Testis (tissue), 2 donors: ENCODE measurements at regions not wholly inside any gene's neighbourhood (a gene's known extent, or its start where the extent isn't known, plus 50 kb on each side); places are given as distances from the start of the nearest gene placed in this dataset.

Experiments used
- DNase-seq: peaks from one replicate; pipeline ENCODE4 v3.0.0-alpha.2; 2019
- H3K27ac ChIP-seq, 2 donors: fragments of 200-600 bp; sonication (generic); one replicate each; pipeline ENCODE4 v1.5.1; 2019
- H3K27me3 ChIP-seq: fragments of 200-600 bp; sonication (generic); one replicate; pipeline ENCODE4 v1.5.1; 2019
- H3K36me3 ChIP-seq: fragments of 200-600 bp; sonication (generic); one replicate; pipeline ENCODE4 v1.5.1; 2017; ENCODE audit warnings: low read depth; ENCODE audit errors: missing control alignments
- H3K4me1 ChIP-seq: fragments of 200-600 bp; sonication (generic); one replicate; pipeline ENCODE4 v1.5.1; 2019
- H3K4me3 ChIP-seq, 2 donors: fragments of 200-600 bp; sonication (generic); one replicate each; pipeline ENCODE4 v1.5.1; 2017 to 2019
- H3K9me3 ChIP-seq: fragments of 200-600 bp; sonication (generic); one replicate; pipeline ENCODE4 v1.5.1; 2017
- CTCF ChIP-seq, 3 experiments: fragments of 450-650 bp in 2 of 3; fragments of 200-600 bp in 1 of 3; sonication (generic) in 1 of 3; IDR thresholded peaks; one replicate each; pipeline ENCODE4 v1.5.1; 2016 to 2019; ENCODE audit warnings: antibody characterized with exemption in 3 of 3, mild to moderate bottlenecking in 2 of 3, moderate library complexity in 1 of 3
- POLR2A ChIP-seq: fragments of 450-650 bp; IDR thresholded peaks from one replicate; pipeline ENCODE4 v1.6.1; 2017; ENCODE audit warnings: antibody characterized with exemption, mild to moderate bottlenecking, moderate library complexity
- WGBS, 2 donors: methylation state at CpG; one replicate each; pipeline ENCODE4 v1.1.5; 2018; 5-methylcytosine and 5-hydroxymethylcytosine counted together
- intact Hi-C: fragments of 100-400 bp; cut with DNase I; formaldehyde crosslinking; loops from one replicate; pipeline ENCODE4 v1.15.1; 2023; ENCODE audit warnings: low total_unique reads

GRCh38 chr22:49561338-49561737 lies 266.3 kb downstream of the BRD1 start:
- H3K36me3 ChIP-seq, result no peaks in the 10 kb centered on the region
- H3K27ac ChIP-seq, result no peak overlapping the region
- TF ChIP-seq POLR2A (no peak), CTCF (IDR thresholded peaks at IDR 0.05) (no peak)
- DNase-seq, result no peak
- intact Hi-C loops, result no loop called here
- no peaks in the 10 kb centered on the region for H3K27me3 ChIP-seq
- H3K4me1 ChIP-seq, result no peaks in the 10 kb centered on the region
- H3K9me3 ChIP-seq, result no peaks in the 10 kb centered on the region
- WGBS, 2 donors, result 82 to 87% methylated on average over 4 of the region's 4 CpGs
- no peak overlapping the region for H3K4me3 ChIP-seq

GRCh38 chr22:49555526-49555925 lies 272.1 kb downstream of the BRD1 start:
- no peak for DNase-seq
- H3K9me3 ChIP-seq, result no peaks in the 10 kb centered on the region
- H3K27ac ChIP-seq, result no peak overlapping the region
- no peaks in the 10 kb centered on the region for H3K27me3 ChIP-seq
- intact Hi-C loops, result no loop called here
- H3K36me3 ChIP-seq, result no peaks in the 10 kb centered on the region
- H3K4me3 ChIP-seq, result no peak overlapping the region
- H3K4me1 ChIP-seq, result no peaks in the 10 kb centered on the region
- 90 to 92% methylated on average over 11 of the region's 11 CpGs for WGBS, 2 donors
- TF ChIP-seq CTCF (IDR thresholded peaks at IDR 0.05), result no peak
- no peak for TF ChIP-seq POLR2A

- intact Hi-C loops, result no loop called here
- no peak overlapping the region for H3K4me3 ChIP-seq
- TF ChIP-seq POLR2A (no peak), CTCF (IDR thresholded peaks at IDR 0.05) (no peak)
- WGBS, 2 donors, result 90 to 95% methylated on average over 13 to 17 of the region's 17 CpGs
- DNase-seq, result no peak
- no peak overlapping the region for H3K27ac ChIP-seq
- no peaks in the 10 kb centered on the region for H3K27me3 ChIP-seq
- no peaks in the 10 kb centered on the region for H3K9me3 ChIP-seq
- H3K36me3 ChIP-seq, result no peaks in the 10 kb centered on the region
- no peaks in the 10 kb centered on the region for H3K4me1 ChIP-seq
Measured at GRCh38 chr22:49554741-49555140, 272.9 kb downstream of the BRD1 start.

GRCh38 chr22:49554296-49554625 lies 273.4 kb downstream of the BRD1 start:
- H3K36me3 ChIP-seq, result no peaks in the 10 kb centered on the region
- TF ChIP-seq CTCF (IDR thresholded peaks at IDR 0.05) (no peak), POLR2A (no peak)
- no peaks in the 10 kb centered on the region for H3K9me3 ChIP-seq
- H3K27me3 ChIP-seq, result no peaks in the 10 kb centered on the region
- intact Hi-C loops, result no loop called here
- DNase-seq, result no peak
- H3K4me1 ChIP-seq, result no peaks in the 10 kb centered on the region
- H3K4me3 ChIP-seq, result no peak overlapping the region
- 90 to 92% methylated on average over 10 of the region's 10 CpGs for WGBS, 2 donors
- H3K27ac ChIP-seq, result no peak overlapping the region

- intact Hi-C loops, result no loop called here
- no peak overlapping the region for H3K4me3 ChIP-seq
- H3K4me1 ChIP-seq, result no peaks in the 10 kb centered on the region
- no peak for DNase-seq
- no peak overlapping the region for H3K27ac ChIP-seq
- no peaks in the 10 kb centered on the region for H3K36me3 ChIP-seq
- H3K9me3 ChIP-seq, result no peaks in the 10 kb centered on the region
- WGBS, 2 donors, result 72 to 75% methylated on average over 17 to 20 of the region's 20 CpGs
- TF ChIP-seq POLR2A, result no peak
- no peak for TF ChIP-seq CTCF (IDR thresholded peaks at IDR 0.05)
- no peaks in the 10 kb centered on the region for H3K27me3 ChIP-seq
Measured at GRCh38 chr22:49553518-49554295, 274.0 kb downstream of the BRD1 start.
